Stimulated activated CD4-positive, alpha-beta T cell treated with anti-CD3 and anti-CD28 coated beads, TNF-alpha, amount 100 ng/mL, for 4 hours (primary cell): ENCODE measurements at regions not wholly inside any gene's neighbourhood (a gene's known extent, or its start where the extent isn't known, plus 50 kb on each side); places are given as distances from the start of the nearest gene placed in this dataset.
"Not testable (repeated sequence)": the region's sequence is repeated elsewhere in the genome, so short reads cannot be mapped to it uniquely, and the experiment has no call there.

Source experiments
- DNase-seq, 3 experiments: peaks; one replicate each; pipeline ENCODE4 v3.0.0-alpha.2; 2020; ENCODE audit warnings: low read depth in 3 of 3

DNA sequence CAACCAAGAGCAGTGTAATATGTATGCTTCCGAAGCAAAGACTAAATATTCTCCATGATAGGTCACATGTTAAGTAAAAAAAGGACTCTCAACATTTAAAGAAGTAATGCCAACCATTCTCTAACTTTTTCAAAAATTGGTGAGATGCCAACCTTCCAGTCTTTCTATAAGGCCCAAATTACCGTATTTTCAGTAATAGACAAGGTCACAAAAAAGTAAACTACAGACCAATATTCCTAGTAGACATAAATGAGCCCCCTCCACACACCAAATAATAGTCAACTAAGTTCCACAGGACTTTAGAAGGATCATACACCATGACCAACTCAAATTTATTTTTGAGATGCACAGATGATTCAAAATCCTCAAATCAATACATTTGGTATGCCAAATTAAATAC, 867.4 kb downstream of the TMEM121 start:
- no peak for DNase-seq

DNA sequence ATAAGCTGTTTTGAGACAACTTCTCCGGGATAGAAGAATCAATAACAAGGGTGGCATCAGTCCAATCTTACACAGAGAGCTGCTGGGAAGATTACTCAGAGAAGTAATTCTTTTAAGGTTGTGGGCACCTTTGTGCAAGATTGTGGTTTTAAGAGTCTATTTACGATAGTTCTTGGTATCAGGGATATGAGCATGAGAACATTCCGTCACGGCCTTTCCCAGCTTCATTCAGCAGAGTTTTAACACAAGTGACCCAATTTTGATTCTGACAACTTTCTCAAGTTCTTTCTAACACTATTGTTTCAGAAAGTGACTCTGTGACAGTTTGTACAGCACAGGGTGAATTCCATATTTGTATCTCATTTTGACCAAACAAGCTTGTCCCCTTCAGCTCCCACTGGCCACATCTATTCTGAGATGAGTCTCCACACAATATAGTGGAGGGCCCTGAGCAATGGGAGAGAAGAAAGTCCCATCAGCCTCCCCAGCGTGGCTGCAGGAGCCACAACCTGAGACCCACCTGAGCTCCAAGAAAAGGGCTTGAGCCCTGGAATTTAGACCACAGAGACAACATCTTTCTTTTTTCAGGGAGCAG, 869.2 kb downstream of the TMEM121 start:
- no peak for DNase-seq

GRCh38 chr14:106396999-106397398, 870.6 kb downstream of the TMEM121 start:
- no peak for DNase-seq

DNA sequence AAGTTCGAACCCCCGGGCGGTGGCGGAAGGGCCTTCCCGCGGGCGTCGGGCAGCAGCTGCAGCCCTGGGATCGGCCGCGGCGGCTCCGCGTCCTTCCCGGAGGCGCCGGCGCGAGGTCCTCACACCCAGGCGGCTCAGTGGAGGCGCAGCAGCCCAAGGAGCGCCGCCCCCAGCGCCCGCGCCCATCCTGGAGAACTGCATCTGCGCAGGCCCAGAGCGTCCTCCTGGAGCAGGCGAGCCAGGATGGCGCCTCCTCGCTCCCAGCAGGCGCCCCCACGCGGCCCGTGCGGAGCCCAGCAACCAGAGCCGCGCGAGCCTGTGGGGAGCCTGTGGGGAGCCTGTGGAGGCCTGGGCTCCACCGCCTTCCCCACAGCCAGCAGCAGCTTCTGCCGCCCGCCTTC, 872.5 kb downstream of the TMEM121 start:
- not testable (repeated sequence) for DNase-seq

- DNase-seq: not testable (repeated sequence)
Measured at GRCh38 chr14:106401316-106401715, 874.9 kb downstream of the TMEM121 start.

DNA sequence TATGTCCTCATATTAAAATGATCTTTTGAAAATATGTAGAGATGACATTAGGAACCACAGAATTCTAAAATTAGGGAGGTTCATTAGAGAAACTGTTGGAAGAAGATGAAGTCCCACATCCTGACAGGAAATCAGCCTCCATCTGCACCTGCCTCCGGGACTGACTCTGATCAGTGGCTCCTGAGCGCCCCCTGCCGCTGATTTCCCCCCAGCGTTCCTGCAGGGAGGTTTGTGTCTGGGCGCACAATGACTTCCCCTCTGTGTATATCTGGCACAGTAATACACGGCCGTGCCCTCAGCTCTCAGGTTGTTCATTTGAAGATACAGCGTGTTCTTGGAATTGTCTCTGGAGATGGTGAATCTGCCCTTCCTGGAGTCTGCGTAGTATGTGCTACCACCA, 883.8 kb downstream of the TMEM121 start:
- peak in 1 of 3 experiments; percentile 21 for DNase-seq

DNA sequence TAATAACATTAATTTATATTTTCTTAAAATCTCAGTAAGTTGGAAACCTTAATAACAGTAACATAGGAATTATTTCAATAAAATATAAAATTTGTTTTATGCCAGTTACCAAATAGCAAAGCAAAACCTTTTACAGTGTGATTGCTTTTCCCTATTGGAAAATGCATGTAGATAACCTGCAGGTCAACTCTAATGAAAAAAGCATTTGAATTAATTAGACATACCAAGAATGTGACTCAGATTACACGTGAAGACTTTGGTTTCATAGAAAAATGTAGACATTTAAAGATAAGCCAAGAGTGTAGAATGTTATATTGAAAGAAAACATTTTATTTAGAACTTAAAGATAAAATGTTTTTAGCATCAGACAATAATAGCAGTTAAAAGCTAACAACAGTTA, 888.1 kb downstream of the TMEM121 start:
- DNase-seq: no peak

DNA sequence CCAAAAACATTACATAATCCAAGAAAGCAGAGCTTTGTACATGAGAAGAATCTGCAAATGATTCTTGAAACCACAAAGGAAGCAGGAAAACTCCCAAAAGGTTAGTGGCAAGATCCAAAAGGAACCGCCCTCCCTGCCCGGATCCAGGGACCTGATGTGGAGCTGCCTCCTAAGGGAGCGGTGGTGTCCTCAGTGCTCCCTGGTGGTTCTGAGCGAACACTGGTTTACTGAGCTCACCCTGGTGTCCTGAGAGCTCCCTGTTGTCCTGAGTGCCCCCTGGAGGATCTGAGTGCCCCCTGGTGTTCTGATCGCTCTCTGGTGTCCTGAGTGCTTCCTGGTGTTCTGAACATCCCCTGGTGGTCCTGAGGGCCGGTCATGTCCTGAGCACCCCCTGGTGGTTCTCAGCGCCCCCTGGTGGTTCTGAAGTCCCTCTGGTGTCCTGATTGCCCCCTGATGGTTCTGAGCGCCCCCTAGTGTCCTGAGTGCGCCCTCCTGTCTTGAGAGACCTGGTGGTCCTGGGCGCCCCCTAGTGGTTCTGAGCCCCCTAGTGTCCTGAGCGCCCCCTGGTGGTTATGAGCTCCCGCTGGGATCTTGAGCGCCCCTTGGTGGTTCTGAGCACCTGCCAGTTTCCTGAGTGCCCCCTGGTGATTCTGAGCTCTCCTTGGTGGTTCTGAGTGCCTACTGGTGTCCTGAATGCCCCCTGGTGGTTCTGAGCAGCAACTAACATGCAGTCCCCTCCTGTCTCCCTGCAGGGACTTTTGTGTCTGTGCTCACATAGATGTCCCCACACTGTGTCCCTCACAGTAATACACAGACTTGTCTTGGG, 891.1 kb downstream of the TMEM121 start:
- DNase-seq: peak; percentile 62 to 86 (median 68)

GRCh38 chr14:106419376-106419965, 893.1 kb downstream of the TMEM121 start:
- no peak for DNase-seq

GRCh38 chr14:106421431-106422033, 895.1 kb downstream of the TMEM121 start:
- DNase-seq: peak in 2 of 3 experiments; percentile 47 to 53

DNA sequence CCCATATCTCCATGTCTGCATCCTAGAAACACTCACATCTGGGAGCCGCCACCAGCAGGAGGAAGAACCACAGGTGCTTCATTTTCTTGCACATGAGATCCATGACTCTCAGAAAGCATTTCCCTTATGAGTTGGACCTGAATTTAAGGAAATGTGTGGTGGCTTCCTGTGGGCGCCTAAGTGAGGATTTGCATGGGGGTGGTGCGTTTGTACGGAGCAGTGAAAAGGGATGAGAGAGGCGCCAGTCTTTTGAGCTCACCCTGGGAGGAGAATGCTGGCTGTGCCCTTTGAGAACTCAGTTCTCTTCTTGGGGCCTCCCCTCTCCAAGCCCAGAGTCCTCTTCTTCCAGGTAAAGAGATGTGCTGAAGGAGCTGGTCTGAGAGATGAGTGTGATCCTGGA, 895.7 kb downstream of the TMEM121 start:
- DNase-seq: no peak

GRCh38 chr14:106425150-106425549, 898.8 kb downstream of the TMEM121 start:
- not testable (repeated sequence) for DNase-seq

- peak; percentile 44 to 63 (median 62) for DNase-seq
Measured at GRCh38 chr14:106436310-106436905, 910.0 kb downstream of the TMEM121 start.

DNA sequence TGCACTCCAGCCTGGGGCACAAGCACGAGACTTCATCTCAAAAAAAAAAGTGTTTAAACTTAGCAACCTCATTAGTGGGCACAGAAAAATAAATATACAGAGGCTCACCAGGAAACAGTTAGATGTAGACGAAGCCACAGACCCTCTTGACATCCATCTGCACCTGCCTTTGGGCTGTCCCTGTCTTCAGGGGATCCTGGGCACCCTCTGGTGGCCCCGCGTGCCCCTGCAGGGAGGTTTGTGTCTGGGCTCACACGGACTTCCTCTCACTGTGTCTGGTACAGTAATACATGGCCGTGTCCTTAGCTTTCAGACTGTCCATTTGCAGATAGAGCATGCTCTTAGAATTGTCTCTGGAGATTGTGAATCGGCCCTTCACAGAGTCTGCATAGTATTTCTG, 916.5 kb downstream of the TMEM121 start:
- peak in 2 of 3 experiments; percentile 18 to 22 for DNase-seq

- DNase-seq: no peak
Measured at GRCh38 chr14:106455026-106455425, 928.6 kb downstream of the TMEM121 start.

DNA sequence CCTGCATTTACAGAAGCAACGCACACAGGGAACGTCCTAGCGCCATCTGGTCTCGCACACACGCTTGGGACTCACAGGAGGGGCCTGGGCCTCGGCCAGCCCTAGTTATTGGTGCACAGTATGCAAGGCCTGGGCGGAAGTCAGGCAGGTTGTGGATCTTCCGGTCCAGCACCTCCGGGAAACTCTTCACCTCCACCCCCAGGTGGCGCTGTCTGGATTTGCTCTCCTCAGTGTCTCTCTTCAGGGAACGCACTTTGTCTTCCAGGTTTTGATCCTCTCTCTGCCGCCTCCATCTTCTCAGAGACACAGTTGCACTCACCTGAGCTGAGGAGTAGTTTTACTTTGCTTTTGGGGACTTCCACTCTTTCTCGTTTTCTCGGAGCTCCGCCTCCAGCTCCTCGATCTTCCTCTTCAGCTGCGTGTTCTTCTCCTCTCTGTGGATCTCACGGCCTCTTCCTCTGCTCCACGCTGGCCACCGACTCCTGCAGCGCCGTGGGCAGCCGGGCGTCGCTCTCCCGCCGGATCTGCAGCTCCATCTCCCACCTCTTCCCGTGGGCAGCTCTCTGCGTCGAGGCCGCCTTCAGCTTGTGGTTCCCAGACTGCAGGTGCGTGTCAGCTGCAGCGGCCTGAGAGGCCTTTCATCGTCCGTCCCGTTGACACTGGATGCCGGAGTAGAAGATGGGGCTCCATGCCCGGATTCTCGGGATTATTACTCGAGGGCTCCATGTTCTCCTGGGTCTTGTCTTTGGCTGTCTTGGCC, 933.8 kb downstream of the TMEM121 start:
- peak; percentile 16 to 47 (median 31) for DNase-seq

DNA sequence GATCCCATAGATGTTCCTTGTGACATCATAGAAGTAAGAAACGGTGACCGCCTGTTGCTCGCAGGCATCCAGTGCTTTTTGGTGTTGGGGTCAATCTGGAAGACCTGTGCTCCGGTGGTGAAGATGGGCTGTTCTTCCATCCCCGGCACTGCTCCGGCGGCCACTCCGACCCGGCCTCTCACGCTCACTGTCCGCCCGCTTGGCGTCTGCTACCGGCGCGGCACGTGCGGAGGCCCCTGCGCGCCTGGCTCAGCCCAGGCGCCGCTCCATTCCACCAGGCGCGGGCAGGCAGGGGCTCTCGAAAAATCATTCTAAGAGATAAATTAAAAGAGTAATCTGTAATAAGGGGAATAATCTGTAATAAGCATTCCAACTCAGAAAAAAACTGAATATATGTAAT, 934.5 kb downstream of the TMEM121 start:
- DNase-seq: no peak

DNA sequence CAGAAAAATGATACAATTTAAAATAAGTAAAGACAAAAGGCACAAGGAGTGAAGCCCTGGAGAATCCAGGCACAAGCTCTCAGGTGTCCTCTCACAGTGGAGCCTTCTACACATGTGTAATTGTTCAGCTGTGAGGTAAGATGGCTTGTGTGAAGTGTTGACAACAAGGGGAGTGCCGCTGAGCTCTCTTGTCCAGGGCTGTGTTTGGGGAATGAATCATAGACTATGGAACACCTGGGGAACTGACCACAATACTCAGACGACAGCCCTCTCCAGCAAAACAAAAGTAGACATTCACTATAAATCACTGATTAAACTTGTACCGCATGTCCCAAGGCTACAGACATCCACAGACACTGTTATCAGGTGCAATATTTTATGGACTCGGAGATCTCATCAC, 940.1 kb downstream of the TMEM121 start:
- DNase-seq: not testable (repeated sequence)

DNA sequence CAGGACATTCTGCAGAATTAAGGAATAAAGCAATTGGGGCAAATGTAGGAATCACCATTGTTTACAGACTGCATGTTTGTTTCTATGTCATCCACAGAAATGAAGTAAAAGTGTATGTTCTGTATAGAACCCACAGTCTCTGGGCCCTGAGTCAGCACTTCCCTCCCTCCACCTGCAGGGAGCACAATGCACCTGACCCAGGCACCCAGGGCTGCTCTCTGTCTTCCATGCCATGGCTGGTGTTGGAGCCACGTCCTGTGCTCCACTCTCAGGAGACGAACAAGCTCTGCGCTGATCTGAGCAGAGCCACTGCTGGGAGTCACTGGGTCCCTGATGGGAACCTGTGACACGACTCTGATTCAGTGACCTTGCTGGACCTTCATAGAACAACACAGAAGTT, 942.5 kb downstream of the TMEM121 start:
- DNase-seq: not testable (repeated sequence)

DNA sequence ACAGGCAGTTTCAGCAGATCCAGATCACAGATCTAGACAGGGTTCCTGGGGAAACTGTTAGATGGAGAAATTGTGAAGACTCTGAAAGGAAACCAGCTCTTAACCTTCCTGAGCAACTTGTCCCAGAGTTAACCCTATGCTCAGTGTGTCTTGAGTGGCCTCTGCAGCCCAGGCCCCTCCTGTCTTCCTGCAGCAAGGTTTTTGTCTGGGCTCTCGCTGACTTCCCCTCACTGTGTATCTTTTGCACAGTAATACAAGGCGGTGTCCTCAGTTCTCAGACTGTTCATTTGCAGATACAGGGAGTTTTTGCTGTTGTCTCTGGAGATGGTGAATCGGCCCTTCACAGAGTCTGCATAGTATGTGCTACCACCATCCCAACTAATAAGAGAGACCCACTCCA, 943.6 kb downstream of the TMEM121 start:
- not testable (repeated sequence) for DNase-seq
